GM15510 (cell line): ENCODE measurements at regions not wholly inside any gene's neighbourhood (a gene's known extent, or its start where the extent isn't known, plus 50 kb on each side); places are given as distances from the start of the nearest gene placed in this dataset.

Source experiments
- POLR2A ChIP-seq: IDR thresholded peaks from 3 replicates; pipeline ENCODE4 v1.6.1; 2011; ENCODE audit warnings: borderline replicate concordance; ENCODE audit not compliant: insufficient read length; ENCODE audit errors: extremely low read depth

DNA sequence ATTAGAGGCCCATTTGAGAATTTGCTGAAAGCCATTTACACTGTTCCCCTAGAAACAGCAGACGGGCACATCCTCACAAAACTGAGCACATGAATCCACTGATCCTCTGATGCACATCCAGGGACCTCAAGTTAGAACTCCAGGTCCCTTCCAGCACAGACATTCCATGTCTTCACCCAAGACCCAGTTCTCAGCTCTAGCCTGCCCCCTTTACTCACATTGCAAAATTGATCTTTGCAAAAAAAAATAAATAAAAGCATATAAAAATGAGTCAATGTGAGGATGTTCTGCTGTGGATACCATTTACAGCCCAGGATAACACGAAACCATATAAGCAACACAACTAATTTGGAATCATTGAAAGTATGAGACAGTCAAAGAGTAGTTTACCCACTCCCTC is 458.2 kb upstream of the JARID2 start:
- TF ChIP-seq POLR2A: no peak

DNA sequence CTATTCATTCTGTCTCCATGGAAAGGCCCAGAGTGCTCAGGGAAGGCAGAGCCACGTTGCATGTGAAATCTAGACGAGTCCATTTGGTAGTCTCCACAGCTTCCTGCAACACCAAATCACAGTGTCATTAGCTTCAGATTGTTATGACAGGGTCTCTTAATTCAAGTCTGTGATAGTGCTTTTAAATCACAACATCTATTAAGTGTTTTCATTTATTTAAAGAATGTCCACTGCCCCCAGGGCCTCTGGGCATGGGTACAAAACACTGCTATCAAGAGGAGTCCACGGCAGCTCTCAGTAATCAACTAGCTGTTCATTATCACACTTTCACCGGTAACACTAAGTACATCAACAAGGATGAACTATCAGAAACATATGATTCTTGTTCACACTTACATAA is 455.9 kb upstream of the JARID2 start:
- TF ChIP-seq POLR2A: no peak

- no peak for TF ChIP-seq POLR2A
Measured at GRCh38 chr6:14790976-14791375, 454.9 kb upstream of the JARID2 start.

GRCh38 chr6:14791526-14791925 is 454.3 kb upstream of the JARID2 start:
- no peak for TF ChIP-seq POLR2A

DNA sequence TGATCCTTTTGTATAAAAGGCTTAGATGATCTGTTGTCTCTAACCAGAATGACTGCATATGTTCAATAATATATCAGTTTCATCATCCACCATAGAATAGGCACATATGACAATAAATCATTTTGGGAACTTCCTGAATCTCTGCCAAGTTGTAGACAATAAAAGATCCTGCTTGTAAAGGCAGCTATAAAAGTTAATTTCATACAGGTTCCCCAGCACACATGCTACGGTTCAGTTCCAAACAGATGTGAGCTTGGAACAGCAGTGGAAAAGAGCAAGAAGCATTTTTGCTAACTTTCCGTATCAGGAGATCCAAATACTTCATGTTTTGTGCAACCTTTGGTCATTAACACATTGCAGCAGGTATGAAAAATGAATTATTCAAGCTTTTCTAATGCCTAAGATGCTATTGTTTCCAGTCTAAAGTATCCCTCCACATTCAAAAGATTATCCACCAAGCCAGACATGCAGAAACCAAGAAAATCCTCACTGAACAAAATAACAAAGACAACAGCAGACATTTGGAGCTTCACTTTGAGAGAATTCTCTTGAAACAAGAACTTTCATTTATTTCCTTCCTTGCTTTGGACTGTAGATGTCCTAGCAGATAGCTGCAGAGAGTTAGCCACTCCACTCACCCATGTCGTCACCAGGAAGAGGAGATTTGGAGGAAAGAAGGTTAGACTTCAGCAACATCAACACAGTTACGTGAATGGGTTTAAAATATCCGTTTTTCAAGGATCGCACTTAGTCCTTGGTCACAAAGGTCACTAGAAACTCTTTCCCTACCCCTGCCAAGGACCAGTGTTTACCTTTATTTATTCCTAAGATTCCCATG is 453.5 kb upstream of the JARID2 start:
- no peak for TF ChIP-seq POLR2A

- TF ChIP-seq POLR2A: no peak
Measured at GRCh38 chr6:14795451-14795850, 450.4 kb upstream of the JARID2 start.

GRCh38 chr6:14796974-14797762 is 448.7 kb upstream of the JARID2 start:
- TF ChIP-seq POLR2A: no peak

- no peak for TF ChIP-seq POLR2A
Measured at GRCh38 chr6:14797875-14798593, 447.8 kb upstream of the JARID2 start.

DNA sequence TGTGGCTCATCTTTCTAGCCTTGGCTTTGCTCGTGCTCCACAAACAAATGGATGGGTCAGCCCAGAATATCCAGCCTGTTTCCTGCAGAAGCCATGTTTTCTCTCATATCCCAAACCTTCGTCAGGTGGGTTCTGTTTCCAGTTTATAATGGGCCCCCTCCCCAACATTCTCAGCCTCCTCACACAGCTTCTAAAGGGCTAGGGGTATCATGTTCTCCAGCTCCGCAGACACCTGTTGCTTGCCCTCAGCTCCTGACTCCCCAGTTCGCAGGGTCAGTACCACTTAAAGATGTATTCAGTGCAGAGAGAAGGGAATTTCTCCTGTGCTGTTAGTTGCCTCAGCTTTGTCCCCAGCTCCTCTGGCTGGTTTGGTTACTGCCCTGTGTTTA is 447.3 kb upstream of the JARID2 start:
- no peak for TF ChIP-seq POLR2A

DNA sequence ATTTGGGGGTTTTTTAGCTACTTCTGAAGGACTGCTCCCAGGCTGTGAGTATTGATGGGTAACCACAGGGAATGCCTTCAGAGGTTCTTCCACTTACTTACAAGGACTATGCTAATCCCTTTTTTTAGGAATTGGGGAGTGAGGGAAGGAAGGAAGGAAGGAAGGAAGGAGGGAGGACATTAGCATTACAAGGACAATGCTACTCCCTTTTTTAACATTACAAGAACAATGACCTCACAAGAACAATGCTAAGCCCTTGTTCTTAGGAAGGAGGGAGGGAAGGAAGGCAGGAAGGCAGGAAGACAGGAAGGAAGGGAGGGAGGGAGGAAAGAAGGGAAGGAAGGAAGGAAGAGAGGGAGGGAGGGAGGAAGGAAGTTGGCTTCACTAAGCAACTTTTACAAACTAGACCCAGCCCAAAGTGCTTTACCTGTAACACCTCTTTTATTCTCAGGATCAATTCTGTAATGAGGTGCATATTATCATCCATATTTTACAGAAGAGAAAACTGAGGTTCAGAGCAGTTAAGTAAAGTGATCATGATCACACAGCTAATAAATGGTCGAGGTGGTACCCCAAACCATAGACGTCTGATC is 446.8 kb upstream of the JARID2 start:
- TF ChIP-seq POLR2A: no peak

DNA sequence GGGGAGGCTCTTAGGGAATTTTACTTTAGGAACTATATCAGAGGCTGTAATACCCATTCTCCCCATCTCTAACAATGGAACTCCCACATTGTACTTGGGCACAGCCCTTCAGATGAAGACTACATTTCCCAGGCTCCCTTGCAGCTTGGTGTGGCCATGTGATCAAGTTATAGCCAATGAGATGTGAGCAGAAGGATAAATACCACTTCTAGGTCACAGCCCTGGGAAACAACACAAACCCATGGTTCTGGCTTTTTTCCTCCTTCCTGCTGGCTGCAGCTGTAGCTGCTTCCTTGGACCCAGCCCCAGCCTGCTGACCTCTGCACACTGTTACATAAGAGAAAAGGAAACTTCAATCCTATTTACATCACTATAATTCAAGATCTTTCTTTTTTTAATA is 445.9 kb upstream of the JARID2 start:
- TF ChIP-seq POLR2A: no peak

DNA sequence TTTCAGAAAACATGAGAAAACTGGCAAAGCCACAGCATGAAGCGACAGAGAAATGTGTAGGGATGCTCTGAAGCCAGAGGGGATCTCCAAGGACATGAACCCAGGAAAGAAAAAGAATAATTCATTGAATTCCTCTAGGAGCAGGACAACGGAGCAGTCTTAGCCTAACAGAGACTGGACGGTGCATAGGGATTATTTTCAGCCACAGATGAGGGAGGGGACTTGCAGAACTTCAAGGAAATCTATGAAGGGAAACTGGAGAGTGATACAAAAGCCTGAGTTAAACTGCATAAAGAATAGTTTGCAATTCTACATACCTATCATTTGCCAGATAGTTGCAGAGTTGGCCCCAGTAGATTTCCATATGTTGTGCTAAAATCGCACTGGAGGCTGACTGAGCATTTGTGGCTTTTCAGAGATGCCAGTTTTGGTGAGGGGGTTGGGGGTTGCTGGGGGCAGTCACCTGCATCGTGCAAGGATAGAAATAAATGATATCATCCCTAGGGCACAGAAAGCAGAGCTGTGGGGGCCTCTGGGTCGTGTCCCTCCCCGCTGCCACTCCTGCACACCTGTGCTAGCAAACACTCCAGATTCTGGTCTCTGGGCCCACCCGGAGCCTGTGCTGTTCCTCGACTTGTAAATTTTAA is 443.2 kb upstream of the JARID2 start:
- TF ChIP-seq POLR2A: no peak

GRCh38 chr6:14804001-14804784 is 441.7 kb upstream of the JARID2 start:
- TF ChIP-seq POLR2A: no peak

- no peak for TF ChIP-seq POLR2A
Measured at GRCh38 chr6:14804785-14805210, 441.1 kb upstream of the JARID2 start.

DNA sequence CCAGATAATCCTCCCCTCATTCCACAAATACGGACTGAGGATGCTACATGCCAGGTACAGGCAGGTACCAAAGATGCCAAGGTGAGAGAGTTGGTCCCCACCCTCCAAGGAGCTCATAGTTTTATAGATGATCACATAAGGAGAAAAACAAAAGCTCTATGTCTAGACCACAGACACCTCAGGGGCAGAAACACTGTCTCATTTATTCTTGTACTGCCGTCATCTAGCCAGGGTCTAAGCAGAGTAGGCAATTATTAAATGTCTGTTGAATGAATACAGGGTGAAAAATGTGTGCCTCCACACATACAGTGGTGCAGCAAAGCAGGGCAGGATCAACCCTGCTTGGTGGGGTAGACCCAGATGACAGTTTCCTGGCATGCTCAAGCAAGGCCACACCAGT is 439.8 kb upstream of the JARID2 start:
- no peak for TF ChIP-seq POLR2A

DNA sequence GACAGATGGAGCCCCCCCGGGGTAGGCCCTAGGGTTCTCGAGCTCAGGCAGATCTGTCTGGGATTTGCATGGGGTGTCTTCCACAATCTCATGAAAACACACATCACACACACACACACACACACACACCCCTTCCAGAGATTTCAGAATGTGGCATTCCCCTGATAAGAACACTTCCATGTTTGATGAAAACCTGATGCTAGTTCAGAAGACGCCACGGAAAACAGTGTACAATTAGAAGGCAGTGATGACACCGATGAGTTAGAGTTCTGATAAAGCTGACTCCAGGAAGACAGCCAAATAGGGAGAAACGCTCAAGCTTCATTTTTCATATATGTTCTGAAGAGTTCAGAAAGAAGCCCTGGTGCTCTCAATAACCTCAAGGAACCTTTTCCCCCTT is 438.7 kb upstream of the JARID2 start:
- no peak for TF ChIP-seq POLR2A
